Astrocyte (in vitro differentiated cells and primary cell): ENCODE measurements at regions not wholly inside any gene's neighbourhood (a gene's known extent, or its start where the extent isn't known, plus 50 kb on each side); places are given as distances from the start of the nearest gene placed in this dataset.
A peak's percentile ranks its signal among the peaks of the same experiment; 100 is the strongest.

Experiments used
- DNase-seq: peaks from one replicate; pipeline ENCODE4 v3.0.0-alpha.2; 2010; ENCODE audit warnings: low read depth
- FAIRE-seq: peaks from 2 replicates; lab custom pipeline; 2011; peaks lifted over from hg19 to GRCh38; lab: Jason Lieb, UNC
- H2AFZ ChIP-seq: 2 replicates; pipeline ENCODE4 v1.6.0; 2012; ENCODE audit warnings: low read depth, low read length, inconsistent platforms
- H3K27ac ChIP-seq: 2 replicates; pipeline ENCODE4 v1.5.1; 2011; ENCODE audit warnings: low read depth, low read length, inconsistent platforms
- H3K27me3 ChIP-seq: 2 replicates; pipeline ENCODE4 v1.6.0; 2011; ENCODE audit warnings: low read length, inconsistent platforms; ENCODE audit not compliant: insufficient read depth
- H3K36me3 ChIP-seq: 2 replicates; pipeline ENCODE4 v1.5.1; 2011; ENCODE audit warnings: low read length, inconsistent platforms; ENCODE audit not compliant: insufficient read depth
- H3K4me1 ChIP-seq: 2 replicates; pipeline ENCODE4 v1.5.1; 2011; ENCODE audit warnings: low read length, inconsistent platforms; ENCODE audit not compliant: insufficient read depth
- H3K4me2 ChIP-seq: 2 replicates; pipeline ENCODE4 v1.6.0; 2012; ENCODE audit warnings: low read length, inconsistent platforms
- H3K4me3 ChIP-seq: 2 replicates; pipeline ENCODE4 v1.5.1; 2011; ENCODE audit warnings: low read depth, mild to moderate bottlenecking, low read length, inconsistent platforms; ENCODE audit not compliant: insufficient read depth
- H3K79me2 ChIP-seq: 2 replicates; pipeline ENCODE4 v1.6.0; 2012; ENCODE audit warnings: mild to moderate bottlenecking, low read length, inconsistent platforms; ENCODE audit not compliant: insufficient read depth
- H3K9ac ChIP-seq: 2 replicates; pipeline ENCODE4 v1.6.0; 2012; ENCODE audit warnings: mild to moderate bottlenecking, low read length, inconsistent platforms
- H3K9me3 ChIP-seq: 2 replicates; pipeline ENCODE4 v1.5.1; 2012; ENCODE audit warnings: low read depth, mild to moderate bottlenecking, low read length, inconsistent platforms; ENCODE audit not compliant: insufficient read depth
- H4K20me1 ChIP-seq: 2 replicates; pipeline ENCODE4 v1.6.0; 2012; ENCODE audit warnings: low read length, inconsistent platforms; ENCODE audit not compliant: insufficient read depth
- H3K27ac Mint-ChIP-seq: one replicate; pipeline ENCODE4 v1.8.0; 2021; ENCODE audit warnings: mild to moderate bottlenecking, mixed read lengths; ENCODE audit not compliant: unreplicated experiment
- H3K27me3 Mint-ChIP-seq: one replicate; pipeline ENCODE4 v1.8.0; 2021; ENCODE audit warnings: low read depth, mixed read lengths; ENCODE audit not compliant: unreplicated experiment
- H3K36me3 Mint-ChIP-seq: one replicate; pipeline ENCODE4 v1.8.0; 2021; ENCODE audit warnings: low read depth, mixed read lengths; ENCODE audit not compliant: unreplicated experiment
- H3K4me1 Mint-ChIP-seq: one replicate; pipeline ENCODE4 v1.8.0; 2021; ENCODE audit warnings: low read depth, mixed read lengths; ENCODE audit not compliant: unreplicated experiment
- H3K4me3 Mint-ChIP-seq: one replicate; pipeline ENCODE4 v1.8.0; 2021; ENCODE audit warnings: mild to moderate bottlenecking, moderate library complexity, mixed read lengths; ENCODE audit not compliant: unreplicated experiment
- H3K9me3 Mint-ChIP-seq: one replicate; pipeline ENCODE4 v1.8.0; 2021; ENCODE audit warnings: mild to moderate bottlenecking, mixed read lengths; ENCODE audit not compliant: unreplicated experiment
- CTCF ChIP-seq: IDR thresholded peaks from 2 replicates; pipeline ENCODE4 v1.5.1; 2011; ENCODE audit warnings: low read depth, mild to moderate bottlenecking, inconsistent platforms, low read length, moderate library complexity; ENCODE audit not compliant: insufficient read depth
- EZH2 ChIP-seq: IDR thresholded peaks from 2 replicates; pipeline ENCODE4 v1.6.1; 2012; ENCODE audit warnings: mild to moderate bottlenecking, low read length, inconsistent platforms; ENCODE audit not compliant: insufficient read depth

- Histone ChIP-seq H3K4me2 (no peak overlapping the region), H3K9me3 (no peaks in the 10 kb centered on the region), H4K20me1 (no peaks in the 10 kb centered on the region), H3K4me3 (no peak overlapping the region), H3K36me3 (no peaks in the 10 kb centered on the region), H3K4me1 (no peaks in the 10 kb centered on the region), H3K27me3 (no peaks in the 10 kb centered on the region), H3K9ac (no peak overlapping the region), H2AFZ (no peak overlapping the region), H3K79me2 (no peaks in the 10 kb centered on the region), H3K27ac (no peak overlapping the region)
- TF ChIP-seq CTCF (no peak), EZH2 (no peak)
- DNase-seq (no peak), FAIRE-seq (no peak)
- Mint-ChIP-seq H3K27me3 (peaks cover 22% of the 10 kb centered on the region), H3K9me3 (peaks cover 2% of the 10 kb centered on the region), H3K27ac (no peak overlapping the region), H3K4me3 (no peak overlapping the region), H3K4me1 (peaks cover 12% of the 10 kb centered on the region), H3K36me3 (peaks cover 2% of the 10 kb centered on the region)
These were observed 531.6 kb upstream of the TBX3 start for GRCh38 chr12:115215544-115215943.

GRCh38 chr12:115213538-115214016 is 529.6 kb upstream of the TBX3 start:
- Mint-ChIP-seq H3K9me3 (peaks cover 5% of the 10 kb centered on the region), H3K4me3 (no peak overlapping the region), H3K4me1 (peaks cover 12% of the 10 kb centered on the region), H3K27ac (no peak overlapping the region), H3K36me3 (peaks cover 2% of the 10 kb centered on the region), H3K27me3 (peaks cover 29% of the 10 kb centered on the region)
- Histone ChIP-seq H3K4me1 (no peaks in the 10 kb centered on the region), H4K20me1 (no peaks in the 10 kb centered on the region), H3K27me3 (no peaks in the 10 kb centered on the region), H3K36me3 (no peaks in the 10 kb centered on the region), H2AFZ (peak overlapping the region; percentile 20), H3K9ac (no peak overlapping the region), H3K79me2 (no peaks in the 10 kb centered on the region), H3K27ac (no peak overlapping the region), H3K4me2 (no peak overlapping the region), H3K4me3 (no peak overlapping the region), H3K9me3 (no peaks in the 10 kb centered on the region)
- TF ChIP-seq EZH2 (no peak), CTCF (no peak)
- FAIRE-seq (no peak), DNase-seq (no peak)

- Histone ChIP-seq H3K9ac (no peak overlapping the region), H3K4me2 (no peak overlapping the region), H3K27ac (no peak overlapping the region), H3K36me3 (no peaks in the 10 kb centered on the region), H4K20me1 (no peaks in the 10 kb centered on the region), H3K4me1 (no peaks in the 10 kb centered on the region), H3K9me3 (no peaks in the 10 kb centered on the region), H3K27me3 (no peaks in the 10 kb centered on the region), H3K4me3 (no peak overlapping the region), H3K79me2 (no peaks in the 10 kb centered on the region), H2AFZ (no peak overlapping the region)
- peaks cover 29% of the 10 kb centered on the region for H3K27me3 Mint-ChIP-seq
- H3K36me3 Mint-ChIP-seq: peaks cover 2% of the 10 kb centered on the region
- FAIRE-seq (no peak), DNase-seq (no peak)
- no peak overlapping the region for H3K27ac Mint-ChIP-seq
- H3K4me1 Mint-ChIP-seq: peaks cover 12% of the 10 kb centered on the region
- peaks cover 5% of the 10 kb centered on the region for H3K9me3 Mint-ChIP-seq
- no peak overlapping the region for H3K4me3 Mint-ChIP-seq
- TF ChIP-seq CTCF (no peak), EZH2 (no peak)
These were observed 529.1 kb upstream of the TBX3 start for GRCh38 chr12:115213118-115213517.
